EH (cell line): ENCODE measurements at regions not wholly inside any gene's neighbourhood (a gene's known extent, or its start where the extent isn't known, plus 50 kb on each side); places are given as distances from the start of the nearest gene placed in this dataset.
"Not testable (repeated sequence)": the region's sequence is repeated elsewhere in the genome, so short reads cannot be mapped to it uniquely, and the experiment has no call there.

ENCODE experiments used
- DNase-seq: peaks from one replicate; pipeline ENCODE4 v3.0.0-alpha.2; 2015; ENCODE audit warnings: low read depth

GRCh38 chr2:222760301-222760897 is 88.9 kb downstream of the MOGAT1 start:
- no peak for DNase-seq

- no peak for DNase-seq
Observed at GRCh38 chr2:222761888-222762287, 90.4 kb downstream of the MOGAT1 start.

GRCh38 chr2:222762342-222762741 is 90.9 kb downstream of the MOGAT1 start:
- no peak for DNase-seq

GRCh38 chr2:222765883-222766282 is 94.4 kb downstream of the MOGAT1 start:
- DNase-seq, result not testable (repeated sequence)

- peak; percentile 43 for DNase-seq
Observed at GRCh38 chr2:222768019-222768418, 92.8 kb upstream of the ACSL3 start.

GRCh38 chr2:222769446-222769845 is 91.4 kb upstream of the ACSL3 start:
- no peak for DNase-seq

GRCh38 chr2:222769941-222770340 is 90.9 kb upstream of the ACSL3 start:
- no peak for DNase-seq

GRCh38 chr2:222771832-222772231 is 89.0 kb upstream of the ACSL3 start:
- no peak for DNase-seq

- peak; percentile 78 for DNase-seq
Observed at GRCh38 chr2:222774941-222775340, 85.9 kb upstream of the ACSL3 start.

GRCh38 chr2:222776792-222777191 is 84.0 kb upstream of the ACSL3 start:
- DNase-seq, result no peak

GRCh38 chr2:222778400-222778799 is 82.4 kb upstream of the ACSL3 start:
- DNase-seq, result no peak

GRCh38 chr2:222779145-222779832 is 81.5 kb upstream of the ACSL3 start:
- no peak for DNase-seq

GRCh38 chr2:222780051-222780450 is 80.8 kb upstream of the ACSL3 start:
- DNase-seq, result no peak

- no peak for DNase-seq
Observed at GRCh38 chr2:222782201-222782730, 78.6 kb upstream of the ACSL3 start.

GRCh38 chr2:222783592-222783991 is 77.2 kb upstream of the ACSL3 start:
- DNase-seq, result no peak

GRCh38 chr2:222790932-222791331 is 69.9 kb upstream of the ACSL3 start:
- no peak for DNase-seq

- DNase-seq, result no peak
Observed at GRCh38 chr2:222792001-222792611, 68.7 kb upstream of the ACSL3 start.

GRCh38 chr2:222794585-222795449 is 66.0 kb upstream of the ACSL3 start:
- no peak for DNase-seq

GRCh38 chr2:222795450-222796357 is 65.1 kb upstream of the ACSL3 start:
- DNase-seq, result no peak

GRCh38 chr2:222796413-222797103 is 64.3 kb upstream of the ACSL3 start:
- peak; percentile 75 for DNase-seq

GRCh38 chr2:222797261-222797660 is 63.6 kb upstream of the ACSL3 start:
- DNase-seq, result peak; percentile 70
